SU-DHL-6 (cell line): ENCODE measurements at regions not wholly inside any gene's neighbourhood (a gene's known extent, or its start where the extent isn't known, plus 50 kb on each side); places are given as distances from the start of the nearest gene placed in this dataset.

ENCODE experiments used
- H2AFZ ChIP-seq: fragments of 200-600 bp; sonication (generic); 2 replicates; pipeline ENCODE4 v1.6.1; 2014; ENCODE audit warnings: low read depth, mild to moderate bottlenecking, moderate library complexity, mixed read lengths, antibody characterized with exemption, low read length; ENCODE audit not compliant: severe bottlenecking
- H3F3A ChIP-seq: fragments of 200-600 bp; shearing (Covaris generic); 2 replicates; pipeline ENCODE4 v1.6.0; 2016; ENCODE audit warnings: antibody characterized with exemption, mild to moderate bottlenecking; ENCODE audit not compliant: insufficient read depth
- H3K27ac ChIP-seq: fragments of 200-600 bp; sonication (generic); 2 replicates; pipeline ENCODE4 v1.5.1; 2016; ENCODE audit warnings: low read depth, mild to moderate bottlenecking, low read length, moderate library complexity, mixed read lengths
- H3K27me3 ChIP-seq: fragments of 200-600 bp; sonication (generic), shearing (Covaris generic); 2 replicates; pipeline ENCODE4 v1.6.0; 2014; ENCODE audit warnings: mild to moderate bottlenecking, low read length
- H3K36me3 ChIP-seq: fragments of 200-600 bp; sonication (generic); 2 replicates; pipeline ENCODE4 v1.6.1; 2014; ENCODE audit warnings: mild to moderate bottlenecking, low read length, mixed read lengths
- H3K4me2 ChIP-seq: fragments of 300-600, 200-600 bp; shearing (Covaris generic), sonication (generic); 2 replicates; pipeline ENCODE4 v1.6.0; 2014; ENCODE audit warnings: low read length, low read depth, mild to moderate bottlenecking; ENCODE audit not compliant: poor library complexity, severe bottlenecking
- H3K4me3 ChIP-seq: fragments of 200-600 bp; sonication (generic); 2 replicates; pipeline ENCODE4 v1.5.1; 2014; ENCODE audit warnings: antibody characterized with exemption, low read length, mild to moderate bottlenecking, mixed read lengths; ENCODE audit not compliant: insufficient read depth, poor library complexity, severe bottlenecking
- H3K79me2 ChIP-seq: fragments of 200-600 bp; sonication (generic); 2 replicates; pipeline ENCODE4 v1.6.1; 2014; ENCODE audit warnings: mild to moderate bottlenecking, low read length, moderate library complexity; ENCODE audit not compliant: insufficient read depth
- H3K9ac ChIP-seq: fragments of 200-600 bp; sonication (generic); 2 replicates; pipeline ENCODE4 v1.7.0; 2014; ENCODE audit warnings: mild to moderate bottlenecking, low read length
- H3K9me2 ChIP-seq: fragments of 200-600 bp; sonication (generic); replicated peaks from 2 replicates; pipeline ENCODE4 v1.6.1; 2014; ENCODE audit warnings: low read length; ENCODE audit not compliant: insufficient read depth
- H3K9me3 ChIP-seq: fragments of 200-600 bp; sonication (generic); 2 replicates; pipeline ENCODE4 v1.6.1; 2014; ENCODE audit warnings: low read length, mixed read lengths; ENCODE audit not compliant: insufficient read depth
- H4K20me1 ChIP-seq: fragments of 200-600 bp; sonication (generic); 2 replicates; pipeline ENCODE4 v1.6.1; 2014; ENCODE audit warnings: low read depth, mild to moderate bottlenecking, antibody characterized with exemption, low read length, moderate library complexity, mixed read lengths
- EZH2phosphoT487 ChIP-seq: fragments of 200-600 bp; sonication (generic), shearing (Covaris generic); conservative IDR thresholded peaks from 2 replicates; pipeline ENCODE4 v1.6.1; 2018; ENCODE audit warnings: mild to moderate bottlenecking, antibody characterized with exemption, low read length, moderate library complexity, mixed read lengths
- TF ChIP-seq, protein P1 (sequence below): fragments of 200-600 bp; sonication (generic); IDR thresholded peaks from one replicate; pipeline ENCODE4 v1.5.1; 2017; ENCODE audit warnings: antibody characterized with exemption, mild to moderate bottlenecking, low read length, moderate library complexity; ENCODE audit not compliant: insufficient read depth, poor library complexity, severe bottlenecking

DNA sequence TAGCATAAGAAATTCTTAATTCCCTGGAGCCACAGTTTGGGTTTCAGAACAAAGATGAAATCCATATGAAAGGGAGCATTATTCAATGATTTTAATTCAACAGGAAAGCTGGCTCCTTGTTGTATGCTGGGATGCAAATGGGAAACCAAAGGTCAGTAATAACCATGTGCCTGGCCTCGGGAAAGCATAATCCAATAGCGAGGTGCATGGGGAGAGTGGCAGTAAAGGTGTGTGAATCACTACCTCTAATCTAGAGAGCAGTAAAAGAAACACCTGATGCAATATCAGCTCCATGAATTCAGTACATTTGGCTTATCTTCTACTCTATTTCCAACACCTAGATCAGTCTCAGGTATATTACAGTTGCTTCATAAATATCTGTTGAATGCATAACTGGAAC is 220.1 kb downstream of the FBXO15 start:
- Histone ChIP-seq H3K4me2 (no peak overlapping the region), H3F3A (no peaks in the 10 kb centered on the region), H3K27me3 (no peaks in the 10 kb centered on the region), H3K79me2 (no peaks in the 10 kb centered on the region), H2AFZ (no peak overlapping the region), H3K36me3 (no peaks in the 10 kb centered on the region), H3K9me2 (no peaks in the 10 kb centered on the region), H4K20me1 (no peaks in the 10 kb centered on the region), H3K4me3 (no peak overlapping the region), H3K27ac (no peak overlapping the region), H3K9ac (no peak overlapping the region), H3K9me3 (no peaks in the 10 kb centered on the region)
- no peak for TF ChIP-seq EZH2phosphoT487
- TF ChIP-seq, protein P1, sequence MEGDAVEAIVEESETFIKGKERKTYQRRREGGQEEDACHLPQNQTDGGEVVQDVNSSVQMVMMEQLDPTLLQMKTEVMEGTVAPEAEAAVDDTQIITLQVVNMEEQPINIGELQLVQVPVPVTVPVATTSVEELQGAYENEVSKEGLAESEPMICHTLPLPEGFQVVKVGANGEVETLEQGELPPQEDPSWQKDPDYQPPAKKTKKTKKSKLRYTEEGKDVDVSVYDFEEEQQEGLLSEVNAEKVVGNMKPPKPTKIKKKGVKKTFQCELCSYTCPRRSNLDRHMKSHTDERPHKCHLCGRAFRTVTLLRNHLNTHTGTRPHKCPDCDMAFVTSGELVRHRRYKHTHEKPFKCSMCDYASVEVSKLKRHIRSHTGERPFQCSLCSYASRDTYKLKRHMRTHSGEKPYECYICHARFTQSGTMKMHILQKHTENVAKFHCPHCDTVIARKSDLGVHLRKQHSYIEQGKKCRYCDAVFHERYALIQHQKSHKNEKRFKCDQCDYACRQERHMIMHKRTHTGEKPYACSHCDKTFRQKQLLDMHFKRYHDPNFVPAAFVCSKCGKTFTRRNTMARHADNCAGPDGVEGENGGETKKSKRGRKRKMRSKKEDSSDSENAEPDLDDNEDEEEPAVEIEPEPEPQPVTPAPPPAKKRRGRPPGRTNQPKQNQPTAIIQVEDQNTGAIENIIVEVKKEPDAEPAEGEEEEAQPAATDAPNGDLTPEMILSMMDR = no peak

DNA sequence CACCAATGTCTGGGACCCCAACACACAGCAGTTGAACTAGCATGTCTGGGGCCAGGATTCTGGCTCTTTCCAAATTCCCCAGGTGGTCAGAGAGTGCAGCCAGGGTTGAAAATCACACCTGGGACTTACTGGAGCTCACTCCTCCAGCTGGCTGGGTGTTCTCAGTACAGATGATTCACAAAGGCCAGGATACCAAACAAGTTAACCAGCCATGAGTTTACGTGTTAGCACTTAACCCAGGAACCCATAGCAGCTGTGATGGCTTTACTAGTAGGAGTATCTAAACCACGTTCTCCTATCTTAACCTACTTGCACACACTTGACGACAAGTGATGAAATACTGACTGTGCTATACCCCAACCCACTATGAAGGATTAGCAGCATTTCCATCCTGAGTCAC is 222.8 kb downstream of the FBXO15 start:
- no peaks in the 10 kb centered on the region for H3K9me2 ChIP-seq
- H3K79me2 ChIP-seq = no peaks in the 10 kb centered on the region
- H2AFZ ChIP-seq = no peak overlapping the region
- H3K4me2 ChIP-seq = no peak overlapping the region
- no peaks in the 10 kb centered on the region for H4K20me1 ChIP-seq
- H3K4me3 ChIP-seq = no peak overlapping the region
- H3K27ac ChIP-seq = no peak overlapping the region
- H3K9ac ChIP-seq = no peak overlapping the region
- no peaks in the 10 kb centered on the region for H3K36me3 ChIP-seq
- no peaks in the 10 kb centered on the region for H3K9me3 ChIP-seq
- no peaks in the 10 kb centered on the region for H3F3A ChIP-seq
- TF ChIP-seq, protein P1 = no peak
- no peak for TF ChIP-seq EZH2phosphoT487
- H3K27me3 ChIP-seq = no peaks in the 10 kb centered on the region

DNA sequence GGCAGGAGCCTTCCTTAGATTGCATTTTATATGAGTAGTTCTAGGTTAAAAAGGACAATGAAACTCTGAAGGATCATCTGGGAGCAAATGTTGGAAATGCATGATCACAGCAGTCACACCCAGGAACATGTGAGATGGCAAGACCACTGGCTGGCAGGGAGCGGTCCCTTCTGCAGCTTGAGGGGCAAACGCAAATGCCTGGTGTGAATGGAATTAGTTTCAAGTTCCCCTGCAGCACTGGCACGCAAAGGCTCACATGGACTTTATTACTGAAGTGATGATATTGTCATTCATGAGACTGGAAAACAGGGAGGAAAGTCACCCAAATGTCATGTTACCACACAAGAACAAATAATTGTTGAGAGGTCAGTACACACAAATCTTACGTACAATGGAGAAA is 223.3 kb downstream of the FBXO15 start:
- H3K9me2 ChIP-seq = no peaks in the 10 kb centered on the region
- no peaks in the 10 kb centered on the region for H3K27me3 ChIP-seq
- no peaks in the 10 kb centered on the region for H3K79me2 ChIP-seq
- no peak for TF ChIP-seq EZH2phosphoT487
- TF ChIP-seq, protein P1 = no peak
- H3K9ac ChIP-seq = no peak overlapping the region
- H4K20me1 ChIP-seq = no peaks in the 10 kb centered on the region
- H3K4me3 ChIP-seq = no peak overlapping the region
- no peaks in the 10 kb centered on the region for H3K36me3 ChIP-seq
- no peaks in the 10 kb centered on the region for H3K9me3 ChIP-seq
- H3K4me2 ChIP-seq = no peak overlapping the region
- H2AFZ ChIP-seq = no peak overlapping the region
- H3F3A ChIP-seq = no peaks in the 10 kb centered on the region
- H3K27ac ChIP-seq = no peak overlapping the region
